Effector CD4-positive, alpha-beta T cell (primary cell): ENCODE measurements at regions not wholly inside any gene's neighbourhood (a gene's known extent, or its start where the extent isn't known, plus 50 kb on each side); places are given as distances from the start of the nearest gene placed in this dataset.
"Not testable (repeated sequence)": the region's sequence is repeated elsewhere in the genome, so short reads cannot be mapped to it uniquely, and the experiment has no call there.

ENCODE experiments used
- DNase-seq: peaks from one replicate; pipeline ENCODE4 v3.0.0-alpha.2; 2020

DNA sequence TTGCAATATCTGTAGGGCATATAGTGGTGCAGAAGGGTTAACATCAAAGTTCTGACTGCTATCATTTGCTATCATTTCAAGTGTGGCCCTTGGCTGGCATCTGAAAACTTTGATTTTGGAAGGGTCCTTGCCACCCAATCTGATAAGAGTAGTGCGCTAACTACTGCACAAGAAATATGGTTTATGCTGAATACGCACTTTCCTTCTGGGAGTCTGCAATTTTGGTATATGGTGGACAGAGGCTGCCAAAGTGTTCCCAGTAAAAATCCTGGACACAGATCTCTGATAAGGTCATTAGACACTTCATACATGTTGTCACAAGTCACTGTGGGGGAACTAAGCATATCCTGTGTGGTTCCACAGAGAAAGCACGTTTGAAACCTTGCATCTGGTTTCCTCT lies 461.6 kb upstream of the CDH11 start:
- no peak for DNase-seq

GRCh38 chr16:65579050-65579449 lies 457.2 kb upstream of the CDH11 start:
- DNase-seq, result no peak

- DNase-seq, result no peak
Measured at GRCh38 chr16:65576631-65577030, 454.8 kb upstream of the CDH11 start.

- no peak for DNase-seq
Measured at GRCh38 chr16:65576139-65576538, 454.3 kb upstream of the CDH11 start.

DNA sequence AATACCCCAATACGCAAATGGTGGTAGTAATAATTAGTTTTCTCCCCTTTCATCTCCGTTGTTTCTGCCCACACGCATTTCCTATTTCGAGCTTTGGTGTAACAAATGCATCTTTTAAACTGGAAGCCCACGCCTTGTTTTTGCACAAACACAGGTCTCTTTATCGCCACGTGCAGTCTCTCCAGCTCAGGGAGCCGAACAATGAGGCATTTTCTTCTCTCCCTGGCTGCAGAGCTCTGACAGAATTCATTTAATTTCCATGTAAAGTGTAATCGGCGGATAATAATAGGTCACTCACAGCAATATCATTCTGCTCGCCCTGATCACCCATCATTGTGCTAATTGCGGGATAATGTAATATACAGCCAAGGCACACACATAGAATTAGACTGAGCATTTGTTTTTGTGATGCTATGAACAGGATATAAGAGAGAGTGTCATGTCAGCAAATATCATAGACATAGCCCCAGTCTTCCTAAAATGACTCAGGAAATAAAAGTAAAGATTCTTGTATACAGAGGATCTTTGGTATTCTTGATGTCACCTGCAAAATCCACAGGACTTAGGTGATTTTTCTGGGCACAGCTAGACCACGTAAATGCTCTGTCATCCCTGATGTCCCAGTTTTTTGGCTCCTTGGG lies 452.6 kb upstream of the CDH11 start:
- no peak for DNase-seq

DNA sequence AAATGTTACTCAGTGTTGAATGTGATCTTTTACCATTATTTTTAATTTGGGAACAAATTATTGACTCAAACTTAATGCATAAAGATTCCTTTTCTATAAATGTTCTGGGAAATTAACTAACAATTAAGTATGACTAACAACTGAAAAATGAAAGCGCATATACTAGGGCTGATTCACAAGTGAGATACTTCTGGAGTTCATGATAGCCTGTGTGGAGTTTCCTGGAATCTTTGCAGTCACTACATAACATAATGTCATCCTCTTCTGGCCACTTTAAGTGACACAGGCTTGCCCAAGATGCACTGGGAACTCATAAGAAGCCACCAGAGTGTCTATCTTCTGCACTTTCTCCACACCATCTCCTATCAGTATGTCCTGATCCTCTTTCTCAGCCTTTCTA lies 450.3 kb upstream of the CDH11 start:
- DNase-seq, result no peak

GRCh38 chr16:65570261-65570660 lies 448.4 kb upstream of the CDH11 start:
- DNase-seq, result no peak

DNA sequence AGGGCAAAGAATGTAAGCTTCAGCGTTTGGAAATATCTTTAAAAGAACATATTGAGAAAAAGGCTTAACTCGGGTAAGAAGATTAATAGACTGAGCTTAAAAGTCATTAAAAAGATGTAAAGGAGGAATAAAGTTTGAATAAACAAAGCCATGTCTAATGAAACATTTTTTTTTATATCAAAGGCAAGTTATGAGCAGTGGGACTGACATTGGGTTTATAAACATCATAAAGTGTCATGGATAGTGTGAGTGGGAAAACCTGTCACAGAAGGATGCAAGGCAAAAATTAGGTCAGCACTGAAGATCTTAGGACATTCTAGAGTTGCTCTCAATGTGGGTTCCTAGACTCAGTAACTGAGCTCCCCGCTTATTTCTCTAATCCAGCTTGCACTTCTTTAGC lies 438.0 kb upstream of the CDH11 start:
- DNase-seq, result no peak

DNA sequence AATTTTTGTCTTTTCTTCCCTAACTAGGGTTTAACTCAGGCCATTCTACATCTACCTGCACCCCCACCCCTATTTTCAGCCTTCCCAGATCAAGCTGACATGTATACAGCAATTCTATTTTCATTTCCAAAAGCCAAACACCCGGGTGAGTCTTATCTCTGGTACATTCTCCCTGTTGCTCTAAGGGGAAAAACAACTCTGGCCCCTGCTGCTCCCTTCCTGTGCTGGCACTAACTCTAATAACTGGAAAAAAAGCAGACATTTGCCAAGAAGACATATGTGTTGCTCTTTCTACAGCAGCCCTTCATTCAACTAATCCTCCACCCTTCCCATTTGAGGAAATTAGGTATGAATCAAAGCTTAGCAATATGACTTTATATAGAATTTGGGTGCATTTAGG lies 427.8 kb upstream of the CDH11 start:
- DNase-seq, result not testable (repeated sequence)

- no peak for DNase-seq
Measured at GRCh38 chr16:65548470-65548869, 426.6 kb upstream of the CDH11 start.

DNA sequence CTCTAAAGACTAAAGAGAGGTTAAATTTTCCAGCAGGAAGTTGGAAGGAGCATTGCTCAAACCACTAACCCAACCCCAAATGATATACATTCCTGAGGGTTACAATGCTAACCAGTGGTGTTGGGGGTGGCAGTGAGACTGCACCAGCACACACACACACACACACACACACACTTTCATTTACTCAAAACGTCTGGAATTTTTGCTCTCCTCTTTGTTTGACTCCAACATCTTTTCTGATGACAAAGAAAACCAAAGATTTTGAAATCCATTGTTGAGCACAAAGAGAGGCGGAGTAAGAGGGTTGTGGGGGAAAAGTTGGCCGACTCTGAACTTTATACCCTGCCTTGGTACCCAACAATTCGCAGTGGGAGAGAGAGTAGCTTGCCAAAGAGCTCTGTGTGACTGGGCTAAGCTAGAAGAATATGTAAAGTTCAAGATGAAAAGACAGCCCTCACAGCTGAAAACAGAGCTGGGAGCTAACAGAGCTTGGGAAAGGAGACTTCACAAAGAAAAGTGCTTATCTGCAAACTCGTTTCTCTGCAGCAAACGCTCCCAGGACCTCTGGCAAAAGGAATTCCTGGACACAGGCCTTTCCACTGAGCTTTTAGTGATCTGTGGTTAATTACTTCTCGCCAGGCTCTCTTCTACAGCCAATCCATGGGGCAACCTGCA lies 426.0 kb upstream of the CDH11 start:
- DNase-seq, result no peak

GRCh38 chr16:65546353-65546791 lies 424.5 kb upstream of the CDH11 start:
- no peak for DNase-seq

GRCh38 chr16:65545413-65545956 lies 423.6 kb upstream of the CDH11 start:
- no peak for DNase-seq

- DNase-seq, result no peak
Measured at GRCh38 chr16:65543781-65544740, 422.2 kb upstream of the CDH11 start.

- no peak for DNase-seq
Measured at GRCh38 chr16:65541646-65542045, 419.8 kb upstream of the CDH11 start.

DNA sequence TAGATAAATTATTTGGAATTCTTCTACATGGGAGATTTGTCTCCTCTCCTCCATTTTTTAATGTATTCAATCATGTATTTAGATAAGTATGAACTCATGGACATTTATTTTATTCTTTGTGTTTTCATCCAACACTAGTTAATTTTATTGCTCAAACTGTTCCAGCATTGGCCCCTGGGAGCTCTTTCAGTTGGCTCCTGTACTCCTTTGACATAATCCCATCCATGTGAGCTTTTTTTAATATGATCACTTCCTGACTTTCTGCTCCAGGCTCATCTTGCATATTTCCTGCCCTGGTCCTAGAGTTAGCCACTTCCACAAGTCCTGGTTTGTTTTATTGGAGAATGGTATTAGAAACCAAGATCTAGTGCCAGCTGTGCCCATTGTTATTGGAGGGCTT lies 419.0 kb upstream of the CDH11 start:
- no peak for DNase-seq

DNA sequence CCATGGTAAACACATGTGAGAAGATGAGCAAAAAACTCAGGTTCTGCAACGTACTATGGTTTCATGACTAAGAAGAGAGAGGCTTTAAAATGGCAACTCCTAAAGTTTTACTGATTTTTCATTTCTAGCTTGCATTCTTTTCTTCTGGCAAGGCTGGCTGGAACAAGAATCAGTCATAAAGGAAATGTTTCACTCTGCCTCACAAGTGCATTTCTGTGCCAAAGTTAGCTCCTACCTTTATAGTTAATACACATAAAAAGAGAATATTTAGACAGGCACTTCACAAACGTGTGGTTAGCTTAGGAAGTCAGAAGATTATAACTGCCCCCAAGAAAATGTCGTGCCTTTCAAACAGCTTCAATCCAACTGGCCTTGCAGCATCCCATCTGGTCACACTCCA lies 417.1 kb upstream of the CDH11 start:
- DNase-seq, result no peak

GRCh38 chr16:65537336-65537735 lies 415.5 kb upstream of the CDH11 start:
- no peak for DNase-seq

- DNase-seq, result no peak
Measured at GRCh38 chr16:65534121-65534528, 412.3 kb upstream of the CDH11 start.

DNA sequence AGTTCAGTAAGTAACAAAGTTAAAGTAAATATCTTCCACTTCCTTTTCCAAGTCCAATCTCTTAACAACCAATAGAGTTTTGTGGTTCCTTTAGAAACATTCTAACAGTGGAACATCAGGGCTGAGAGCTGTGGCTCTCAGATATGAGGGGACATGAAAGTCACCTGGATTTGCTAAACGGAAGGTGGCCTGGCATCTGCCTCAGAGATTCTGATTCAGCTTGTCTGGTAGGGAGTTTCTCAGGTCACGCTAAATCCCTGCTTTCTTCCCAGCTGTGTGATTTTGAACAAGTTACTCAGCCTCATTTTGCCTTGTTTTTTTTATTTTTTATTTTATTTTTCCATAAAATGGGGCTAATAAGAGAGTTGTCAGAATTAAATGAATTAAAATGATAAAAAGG lies 411.0 kb upstream of the CDH11 start:
- no peak for DNase-seq

- DNase-seq, result no peak
Measured at GRCh38 chr16:65532258-65532657, 410.4 kb upstream of the CDH11 start.

- DNase-seq, result no peak
Measured at GRCh38 chr16:65531475-65531874, 409.6 kb upstream of the CDH11 start.

DNA sequence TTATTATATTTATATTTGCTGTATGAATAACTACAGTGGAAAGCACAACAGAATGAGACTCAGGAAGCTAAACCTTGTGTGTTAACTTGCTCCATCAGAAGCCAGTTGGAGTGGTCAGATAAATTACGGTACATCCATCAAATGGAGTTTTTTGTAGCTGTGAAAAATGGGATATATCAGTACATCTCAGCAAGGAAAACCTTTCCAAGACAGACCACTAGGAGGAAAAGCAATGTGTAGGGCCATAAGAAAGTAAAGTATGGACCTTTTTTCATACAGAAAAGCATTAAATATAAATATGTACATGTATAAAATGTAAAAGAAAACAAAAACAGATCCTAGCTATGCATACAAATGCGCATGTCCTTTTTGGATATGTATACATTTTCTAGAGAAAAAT lies 403.8 kb upstream of the CDH11 start:
- DNase-seq, result no peak
